NT2/D1 (cell line): ENCODE measurements at regions not wholly inside any gene's neighbourhood (a gene's known extent, or its start where the extent isn't known, plus 50 kb on each side); places are given as distances from the start of the nearest gene placed in this dataset.

Source experiments
- DNase-seq: peaks from one replicate; pipeline ENCODE4 v3.0.0-alpha.2; 2011; ENCODE audit warnings: low read depth, low spot score
- H3K27me3 ChIP-seq: 2 replicates; pipeline ENCODE4 v1.6.0; 2011; ENCODE audit warnings: mild to moderate bottlenecking; ENCODE audit not compliant: insufficient read length, insufficient read depth
- H3K36me3 ChIP-seq: 2 replicates; pipeline ENCODE4 v1.6.1; 2011; ENCODE audit warnings: mild to moderate bottlenecking, low read length, mixed read lengths; ENCODE audit not compliant: insufficient read depth, insufficient read length
- H3K4me1 ChIP-seq: 2 replicates; pipeline ENCODE4 v1.5.1; 2011; ENCODE audit not compliant: insufficient read depth, insufficient read length
- H3K4me3 ChIP-seq: 2 replicates; pipeline ENCODE4 v1.5.1; 2011; ENCODE audit warnings: low read depth; ENCODE audit not compliant: insufficient read length
- H3K9ac ChIP-seq: 2 replicates; pipeline ENCODE4 v1.6.0; 2011; ENCODE audit warnings: low read depth; ENCODE audit not compliant: insufficient read length
- H3K9me3 ChIP-seq: 2 replicates; pipeline ENCODE4 v1.5.1; 2011; ENCODE audit warnings: mild to moderate bottlenecking, low read length; ENCODE audit not compliant: insufficient read depth
- SUZ12 ChIP-seq: IDR thresholded peaks from 2 replicates; pipeline ENCODE4 v1.6.1; 2011; ENCODE audit not compliant: insufficient read length, insufficient read depth; ENCODE audit errors: extremely low read depth
- YY1 ChIP-seq: IDR thresholded peaks from 2 replicates; pipeline ENCODE4 v1.6.1; 2011; ENCODE audit not compliant: insufficient read length, insufficient read depth
- ZNF274 ChIP-seq: IDR thresholded peaks from 2 replicates; pipeline ENCODE4 v1.6.1; 2011; ENCODE audit warnings: mild to moderate bottlenecking, low read depth, low read length

- Histone ChIP-seq H3K9ac (no peak overlapping the region), H3K9me3 (no peaks in the 10 kb centered on the region), H3K36me3 (no peaks in the 10 kb centered on the region), H3K4me3 (no peak overlapping the region), H3K27me3 (no peaks in the 10 kb centered on the region), H3K4me1 (peaks cover 2% of the 10 kb centered on the region)
- no peak for TF ChIP-seq YY1
- no peak for TF ChIP-seq ZNF274
- TF ChIP-seq SUZ12, result no peak
- DNase-seq, result no peak
Observed at GRCh38 chr2:128732976-128733431, 414.3 kb upstream of the HS6ST1 start.

DNA sequence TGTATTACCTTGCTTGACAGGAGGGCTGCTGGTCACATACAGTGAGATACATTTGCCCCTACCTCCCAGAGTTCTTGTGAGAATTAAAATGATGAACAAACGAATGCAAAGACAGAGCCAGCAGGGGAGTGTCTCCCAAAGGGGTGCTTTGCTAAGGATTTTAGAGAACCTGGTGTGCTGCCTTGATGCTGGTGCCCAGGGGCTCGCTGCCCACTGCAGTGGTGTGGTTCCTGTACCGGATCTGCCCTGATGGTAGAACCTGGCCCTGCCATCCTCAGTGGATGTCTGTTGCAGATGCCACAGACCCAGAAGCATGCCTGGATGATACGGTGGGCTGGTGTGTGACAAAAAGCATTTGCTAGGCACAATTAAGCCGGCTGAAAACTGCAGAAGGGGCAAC is 414.8 kb upstream of the HS6ST1 start:
- H3K36me3 ChIP-seq, result no peaks in the 10 kb centered on the region
- DNase-seq, result no peak
- peaks cover 2% of the 10 kb centered on the region for H3K4me1 ChIP-seq
- H3K4me3 ChIP-seq, result no peak overlapping the region
- H3K9me3 ChIP-seq, result no peaks in the 10 kb centered on the region
- TF ChIP-seq YY1, result no peak
- no peak for TF ChIP-seq ZNF274
- no peak for TF ChIP-seq SUZ12
- H3K27me3 ChIP-seq, result no peaks in the 10 kb centered on the region
- no peak overlapping the region for H3K9ac ChIP-seq

DNA sequence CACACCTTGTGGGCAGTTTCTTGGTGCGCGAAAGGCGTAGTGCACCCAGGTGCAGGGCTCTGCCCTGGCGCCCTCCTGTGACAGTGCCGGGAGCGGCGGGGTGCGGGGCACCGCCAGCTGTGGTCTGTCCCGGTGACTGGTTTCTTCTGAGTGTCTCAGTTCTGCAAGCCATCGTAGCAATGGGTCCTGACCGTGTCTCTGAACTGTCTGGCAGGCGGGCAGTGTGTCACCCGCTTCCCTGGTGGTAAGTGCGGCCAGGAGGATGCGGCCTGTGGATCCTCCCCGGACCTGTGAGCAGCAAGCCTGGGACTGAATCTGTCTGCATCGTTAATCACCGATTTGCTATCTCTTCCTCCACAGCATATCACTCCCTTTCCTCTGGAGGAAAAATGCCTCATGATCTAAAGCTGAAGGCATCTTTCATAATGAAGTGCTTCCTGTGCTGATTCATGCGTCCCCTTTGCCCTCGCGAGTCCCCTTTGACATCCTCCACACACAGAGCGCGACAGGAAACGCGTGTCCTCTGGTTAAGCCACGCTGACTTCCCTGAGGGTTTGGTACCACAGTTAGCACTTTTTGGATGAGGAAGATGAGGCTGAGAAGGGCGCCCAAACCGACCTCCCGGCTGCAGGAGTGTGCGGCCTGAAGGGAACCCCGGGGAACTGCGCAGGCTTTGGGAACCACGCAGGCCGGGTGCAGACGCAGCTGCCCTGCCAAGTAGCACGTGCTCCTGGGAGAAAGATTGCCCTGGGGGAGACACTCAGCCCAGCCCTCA is 416.0 kb upstream of the HS6ST1 start:
- no peak overlapping the region for H3K9ac ChIP-seq
- no peaks in the 10 kb centered on the region for H3K36me3 ChIP-seq
- DNase-seq, result no peak
- H3K9me3 ChIP-seq, result no peaks in the 10 kb centered on the region
- H3K27me3 ChIP-seq, result no peaks in the 10 kb centered on the region
- H3K4me1 ChIP-seq, result peaks cover 2% of the 10 kb centered on the region
- TF ChIP-seq YY1 (no peak), ZNF274 (no peak), SUZ12 (no peak)
- no peak overlapping the region for H3K4me3 ChIP-seq

- Histone ChIP-seq H3K27me3 (no peaks in the 10 kb centered on the region), H3K4me1 (peaks cover 2% of the 10 kb centered on the region), H3K9me3 (no peaks in the 10 kb centered on the region), H3K36me3 (no peaks in the 10 kb centered on the region), H3K9ac (no peak overlapping the region), H3K4me3 (no peak overlapping the region)
- no peak for DNase-seq
- TF ChIP-seq ZNF274 (no peak), SUZ12 (no peak), YY1 (no peak)
Observed at GRCh38 chr2:128735296-128735960, 416.8 kb upstream of the HS6ST1 start.

DNA sequence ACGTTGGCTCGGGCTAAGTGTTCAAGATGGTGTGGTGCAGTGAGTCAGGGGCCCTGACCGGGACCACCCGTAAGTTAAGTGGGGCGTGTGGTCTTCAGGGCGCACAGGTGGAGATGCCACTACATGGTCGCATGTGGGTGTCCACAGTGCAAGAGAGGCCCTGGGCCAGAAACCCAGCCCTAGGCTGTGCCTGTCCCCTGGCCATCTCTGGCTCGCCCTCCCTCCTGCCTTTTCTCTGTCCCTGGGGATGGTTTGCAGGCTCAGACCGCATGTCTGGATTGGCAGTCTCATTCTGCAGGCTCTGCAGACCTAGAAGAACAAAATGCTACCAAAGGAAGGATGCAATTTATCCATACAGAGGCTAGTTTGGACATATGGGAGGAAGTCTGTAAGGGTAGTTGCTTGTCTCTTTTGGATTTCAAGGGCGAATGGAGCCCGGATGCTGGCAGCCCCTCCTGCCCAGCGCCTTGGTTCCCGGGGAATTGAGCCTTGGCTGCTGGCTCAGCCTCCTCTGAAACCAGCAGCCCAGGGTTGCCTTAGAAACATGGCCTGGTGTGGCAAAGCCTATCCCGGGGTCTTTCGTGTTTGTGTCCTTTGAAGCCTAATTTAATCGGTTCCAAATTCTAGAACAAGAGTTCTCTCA is 417.5 kb upstream of the HS6ST1 start:
- Histone ChIP-seq H3K27me3 (no peaks in the 10 kb centered on the region), H3K4me1 (peaks cover 2% of the 10 kb centered on the region), H3K36me3 (no peaks in the 10 kb centered on the region), H3K9ac (no peak overlapping the region), H3K9me3 (no peaks in the 10 kb centered on the region), H3K4me3 (no peak overlapping the region)
- no peak for TF ChIP-seq YY1
- no peak for TF ChIP-seq ZNF274
- no peak for TF ChIP-seq SUZ12
- no peak for DNase-seq

DNA sequence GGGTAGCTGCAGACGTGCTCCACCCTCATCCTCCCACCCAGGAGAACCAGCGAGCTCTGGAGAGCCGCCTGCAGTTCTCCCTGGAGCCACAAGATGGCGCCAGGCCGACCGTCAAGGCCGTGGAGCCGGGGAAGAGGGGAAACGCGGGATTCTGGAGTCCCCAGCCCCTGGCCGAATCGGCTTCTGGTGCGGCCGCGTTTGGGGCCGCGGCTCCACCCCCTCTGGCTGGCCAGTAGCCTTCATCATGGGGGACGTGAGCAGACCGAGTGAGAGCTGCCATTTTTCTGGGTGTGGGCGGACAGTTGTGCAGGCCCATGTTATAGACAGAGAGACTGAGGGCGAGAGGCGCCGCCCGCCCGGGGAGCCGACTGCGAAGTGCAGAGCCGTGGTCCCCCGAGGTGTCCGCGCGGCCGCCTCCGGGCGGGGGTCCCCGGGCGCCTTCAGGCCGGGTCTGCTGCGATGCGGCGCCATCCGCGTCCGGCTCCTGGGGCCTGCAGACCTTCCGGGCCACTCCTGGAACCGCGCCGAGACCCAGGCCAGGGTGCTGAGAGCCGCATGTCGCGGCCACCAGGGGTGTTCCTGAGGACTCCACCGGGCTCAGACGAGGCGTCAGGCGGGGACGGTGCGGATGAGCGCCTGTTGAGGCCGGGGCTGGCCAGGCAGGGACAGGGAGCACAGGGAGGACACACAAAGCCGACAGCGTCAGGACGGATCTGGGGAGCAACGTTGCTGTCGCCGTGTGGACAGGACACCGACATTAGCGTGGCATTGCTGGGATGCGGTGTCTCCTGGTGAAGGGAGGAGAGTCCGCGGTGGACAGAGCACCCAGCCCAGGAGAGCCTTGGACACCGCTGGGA is 418.2 kb upstream of the HS6ST1 start:
- Histone ChIP-seq H3K4me3 (no peak overlapping the region), H3K9me3 (no peaks in the 10 kb centered on the region), H3K4me1 (peaks cover 2% of the 10 kb centered on the region), H3K9ac (peak overlapping the region; percentile 32), H3K27me3 (no peaks in the 10 kb centered on the region), H3K36me3 (no peaks in the 10 kb centered on the region)
- DNase-seq, result peak; percentile 73
- TF ChIP-seq YY1 (no peak), ZNF274 (no peak), SUZ12 (no peak)
